GM13976 (cell line): ENCODE measurements at regions not wholly inside any gene's neighbourhood (a gene's known extent, or its start where the extent isn't known, plus 50 kb on each side); places are given as distances from the start of the nearest gene placed in this dataset.

Experiments
- DNase-seq: peaks from one replicate; pipeline ENCODE4 v3.0.0; 2012; ENCODE audit warnings: low spot score
- CTCF ChIP-seq: IDR thresholded peaks from 2 replicates; pipeline ENCODE4 v1.5.1; 2012; ENCODE audit warnings: borderline replicate concordance, mild to moderate bottlenecking; ENCODE audit not compliant: insufficient read depth; ENCODE audit errors: extremely low read depth, missing control alignments, control extremely low read depth
- in situ Hi-C: fragments of 300-500 bp; cut with MboI; formaldehyde crosslinking; loops from one replicate; pipeline ENCODE4 v1.12.0; 2022; ENCODE audit warnings: low sequenced_read_pairs, mixed read lengths, inconsistent platforms; ENCODE audit not compliant: unreplicated experiment

- no peak for TF ChIP-seq CTCF
Observed at GRCh38 chr19:30741566-30741965, 369.4 kb downstream of the ZNF536 start.

GRCh38 chr19:30739394-30739793 is 367.2 kb downstream of the ZNF536 start:
- in situ Hi-C loops, result no loop called here
- no peak for DNase-seq
- no peak for TF ChIP-seq CTCF

More at GRCh38 chr19:30741566-30741965, 369.4 kb downstream of the ZNF536 start:
- in situ Hi-C loops, result no loop called here
- no peak for DNase-seq

- no peak for DNase-seq
- in situ Hi-C loops, result no loop called here
- TF ChIP-seq CTCF, result no peak
Observed at GRCh38 chr19:30738047-30738446, 365.9 kb downstream of the ZNF536 start.

- in situ Hi-C loops, result no loop called here
- DNase-seq, result no peak
- TF ChIP-seq CTCF, result no peak
Observed at GRCh38 chr19:30734669-30735068, 362.5 kb downstream of the ZNF536 start.

GRCh38 chr19:30733826-30734550 is 361.8 kb downstream of the ZNF536 start:
- TF ChIP-seq CTCF, result no peak
- DNase-seq, result no peak
- in situ Hi-C loops, result no loop called here

- no peak for TF ChIP-seq CTCF
- in situ Hi-C loops, result no loop called here
- DNase-seq, result no peak
Observed at GRCh38 chr19:30731591-30731990, 359.4 kb downstream of the ZNF536 start.
